Spleen (tissue), 7 donors: ENCODE measurements at regions not wholly inside any gene's neighbourhood (a gene's known extent, or its start where the extent isn't known, plus 50 kb on each side); places are given as distances from the start of the nearest gene placed in this dataset.

Experiments used
- CTCF ChIP-seq, 11 experiments: fragments of 200-600 bp in 7 of 11; fragments of 450-650 bp in 4 of 11; sonication (generic) in 4 of 11; IDR thresholded peaks in 8 of 11; conservative IDR thresholded peaks in 3 of 11; 1 replicate in 7 of 11; 2 replicates in 4 of 11; pipeline versions ENCODE4 v1.4.0 to v1.8.0; 2016 to 2021; ENCODE audit warnings: antibody characterized with exemption in 11 of 11, inconsistent platforms in 4 of 11, mild to moderate bottlenecking in 1 of 11
- POLR2A ChIP-seq, 3 donors: fragments of 450-650 bp; IDR thresholded peaks; one replicate each; pipeline ENCODE4 v1.5.1; 2017; ENCODE audit warnings: antibody characterized with exemption in 3 of 3, mild to moderate bottlenecking in 1 of 3
- donor health status: DM: no; HTN: no; CAD: no; lungs with moderate emphysema.
- donor health status: DM: no; HTN: no; CAD: no.
- donor health status: DM: no; HTN: no; CAD: no.

GRCh38 chrX:13165266-13166189, 121.1 kb upstream of the FAM9C start:
- TF ChIP-seq CTCF (IDR thresholded peaks at IDR 0.05 in 8 of 11, conservative IDR thresholded peaks at IDR 0.05 in 3 of 11) (no peak), POLR2A (IDR thresholded peaks at IDR 0.05) (no peak)
